Upper lobe of left lung (tissue), 4 donors: ENCODE measurements at regions not wholly inside any gene's neighbourhood (a gene's known extent, or its start where the extent isn't known, plus 50 kb on each side); places are given as distances from the start of the nearest gene placed in this dataset.

ENCODE experiments used
- POLR2AphosphoS5 ChIP-seq, 2 donors: sonication (generic); formaldehyde crosslinking; IDR thresholded peaks; one replicate each; pipeline ENCODE4 v1.5.1; 2017; ENCODE audit warnings: antibody characterized with exemption in 2 of 2
- TF ChIP-seq, protein P1 (sequence below), 6 experiments: fragments of 450-650 bp in 4 of 6; fragments of 200-600 bp in 2 of 6; sonication (generic) in 2 of 6; IDR thresholded peaks; one replicate each; pipeline ENCODE4 v1.5.1; 2016 to 2019; ENCODE audit warnings: antibody characterized with exemption in 6 of 6

DNA sequence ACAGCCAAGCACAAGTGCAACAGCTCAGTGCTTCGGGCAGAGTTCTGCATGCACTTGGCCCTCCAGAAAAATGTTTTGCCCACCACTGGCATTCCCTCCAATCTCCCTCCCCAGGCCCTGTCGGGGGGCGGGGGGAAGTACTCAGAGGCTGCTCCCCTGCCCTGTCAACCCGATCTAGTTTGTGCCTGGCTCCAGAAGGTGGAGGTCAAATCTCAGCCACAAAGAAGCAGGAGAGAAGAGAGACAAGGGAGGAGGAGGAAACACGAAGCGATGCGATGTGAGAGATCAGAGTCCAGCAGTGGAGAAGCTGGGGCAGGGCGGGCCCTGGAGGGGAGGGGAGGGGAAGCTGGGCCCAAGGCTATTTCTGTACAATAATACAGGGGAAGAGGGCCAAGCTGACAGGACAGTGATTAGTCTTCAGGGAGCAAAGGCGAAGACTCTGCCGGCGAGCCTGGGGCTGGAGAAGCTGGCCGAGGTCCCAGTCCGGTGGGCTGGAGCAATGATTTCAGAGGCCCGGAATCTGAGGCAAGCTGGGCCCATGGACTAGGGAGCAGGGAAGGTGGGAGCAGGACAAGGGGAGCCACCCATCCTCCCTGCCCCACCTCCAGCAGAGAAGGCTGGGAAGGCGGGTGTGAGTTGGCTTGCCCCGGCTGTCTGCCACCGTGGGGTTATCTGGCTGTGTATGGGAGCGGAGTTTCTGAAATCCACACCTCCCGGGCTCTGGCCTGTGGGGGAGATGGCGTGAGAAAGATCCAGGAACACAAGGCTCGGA lies 167.1 kb downstream of the EFNB1 start:
- TF ChIP-seq, protein P1, sequence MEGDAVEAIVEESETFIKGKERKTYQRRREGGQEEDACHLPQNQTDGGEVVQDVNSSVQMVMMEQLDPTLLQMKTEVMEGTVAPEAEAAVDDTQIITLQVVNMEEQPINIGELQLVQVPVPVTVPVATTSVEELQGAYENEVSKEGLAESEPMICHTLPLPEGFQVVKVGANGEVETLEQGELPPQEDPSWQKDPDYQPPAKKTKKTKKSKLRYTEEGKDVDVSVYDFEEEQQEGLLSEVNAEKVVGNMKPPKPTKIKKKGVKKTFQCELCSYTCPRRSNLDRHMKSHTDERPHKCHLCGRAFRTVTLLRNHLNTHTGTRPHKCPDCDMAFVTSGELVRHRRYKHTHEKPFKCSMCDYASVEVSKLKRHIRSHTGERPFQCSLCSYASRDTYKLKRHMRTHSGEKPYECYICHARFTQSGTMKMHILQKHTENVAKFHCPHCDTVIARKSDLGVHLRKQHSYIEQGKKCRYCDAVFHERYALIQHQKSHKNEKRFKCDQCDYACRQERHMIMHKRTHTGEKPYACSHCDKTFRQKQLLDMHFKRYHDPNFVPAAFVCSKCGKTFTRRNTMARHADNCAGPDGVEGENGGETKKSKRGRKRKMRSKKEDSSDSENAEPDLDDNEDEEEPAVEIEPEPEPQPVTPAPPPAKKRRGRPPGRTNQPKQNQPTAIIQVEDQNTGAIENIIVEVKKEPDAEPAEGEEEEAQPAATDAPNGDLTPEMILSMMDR (IDR thresholded peaks at IDR 0.05) = no peak
- no peak for TF ChIP-seq POLR2AphosphoS5 (IDR thresholded peaks at IDR 0.05)
